Fibroblast of skin of scalp (primary cell): ENCODE measurements at regions not wholly inside any gene's neighbourhood (a gene's known extent, or its start where the extent isn't known, plus 50 kb on each side); places are given as distances from the start of the nearest gene placed in this dataset.

Source experiments
- DNase-seq: peaks from one replicate; pipeline ENCODE4 v3.0.0-alpha.2; 2013

DNA sequence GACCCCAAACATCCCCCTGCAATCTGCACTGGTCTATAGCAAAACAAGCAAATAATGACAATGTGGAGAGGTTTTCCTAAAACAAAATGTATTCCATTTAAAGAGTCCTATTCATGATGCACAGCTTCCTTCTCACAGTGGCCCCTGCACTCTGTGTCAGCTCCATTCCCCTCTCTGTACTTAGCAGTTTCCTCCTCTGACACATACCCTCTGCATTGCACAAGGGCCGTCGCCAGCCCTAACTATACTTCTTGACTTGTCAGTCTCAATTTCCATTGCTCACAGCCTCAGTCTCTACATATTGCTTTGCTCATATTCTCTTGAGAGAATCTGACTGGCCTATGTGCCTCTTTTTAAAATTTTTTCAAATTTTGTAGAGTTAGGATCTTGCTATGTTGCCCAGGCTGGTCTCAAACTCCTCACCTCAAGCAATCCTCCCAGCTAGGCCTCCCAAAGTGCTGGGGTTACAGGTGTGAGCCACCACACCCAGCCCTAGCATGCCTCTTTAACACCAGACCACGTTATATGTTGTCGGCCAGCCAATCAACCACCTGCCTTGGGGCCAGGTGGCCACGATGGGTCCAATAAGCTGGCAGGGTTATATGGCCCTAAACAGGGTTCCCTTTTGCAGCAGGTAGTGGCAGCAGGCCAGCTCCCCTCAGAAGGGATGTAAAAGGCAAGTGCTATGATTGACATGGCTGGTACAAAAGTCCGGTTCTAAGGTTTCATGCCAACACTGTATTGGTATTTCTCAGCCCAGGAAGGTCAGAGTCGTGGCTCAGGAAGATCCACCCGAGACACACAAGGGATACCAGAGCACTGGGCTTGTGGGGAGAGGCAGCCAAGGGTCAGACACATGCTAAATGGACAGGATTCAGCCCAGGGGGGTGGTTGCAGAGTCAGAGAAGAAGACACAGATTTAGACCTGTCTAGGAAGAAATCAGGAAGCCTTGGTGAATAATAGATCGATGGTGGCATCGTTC, 59.0 kb upstream of the SMAD3 start:
- DNase-seq = no peak

DNA sequence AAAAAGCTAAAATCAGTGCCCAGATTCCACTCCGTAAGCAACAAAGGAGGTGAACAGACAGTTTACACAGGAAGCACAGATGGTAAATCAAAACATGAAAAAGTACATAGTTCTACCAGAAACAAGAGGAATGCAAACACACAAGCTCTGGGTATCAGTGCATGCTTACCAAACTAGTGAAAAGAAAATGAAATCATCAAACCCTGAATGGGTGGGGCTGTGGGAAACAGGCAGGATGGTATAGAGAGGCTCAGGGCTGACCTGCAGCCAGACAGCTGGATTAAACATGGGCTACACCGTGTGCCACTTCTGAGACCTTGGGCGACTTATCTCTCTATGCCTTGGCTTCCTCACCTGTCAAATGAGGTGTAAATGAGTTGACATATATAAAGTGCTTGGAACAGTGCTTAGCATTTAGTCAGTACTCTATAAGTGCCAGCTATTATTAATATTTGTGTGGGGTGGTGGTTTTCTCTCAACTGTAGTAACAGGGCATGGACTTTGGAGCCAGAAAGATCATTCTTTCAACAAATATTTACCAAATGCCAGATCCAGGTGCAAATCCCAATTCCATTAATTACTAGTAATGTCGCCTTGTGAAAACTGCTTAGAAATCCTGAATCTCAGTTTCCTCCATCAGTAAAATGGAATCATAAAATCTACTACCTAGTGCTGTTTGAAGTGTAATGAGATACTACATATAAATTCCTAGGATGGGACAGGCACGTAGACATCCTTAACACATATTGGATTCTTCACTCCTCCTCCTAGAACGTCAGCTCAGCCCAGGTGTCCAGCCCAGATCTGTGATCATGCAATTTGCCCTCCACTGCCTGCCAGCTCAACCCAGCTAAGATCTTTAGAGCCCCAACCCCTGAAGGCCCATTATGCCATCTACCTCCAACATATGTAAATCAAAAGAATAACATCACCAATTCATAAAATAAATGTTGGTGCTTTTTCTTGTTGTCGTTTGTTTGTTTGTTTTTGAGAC, 55.5 kb upstream of the SMAD3 start:
- no peak for DNase-seq

DNA sequence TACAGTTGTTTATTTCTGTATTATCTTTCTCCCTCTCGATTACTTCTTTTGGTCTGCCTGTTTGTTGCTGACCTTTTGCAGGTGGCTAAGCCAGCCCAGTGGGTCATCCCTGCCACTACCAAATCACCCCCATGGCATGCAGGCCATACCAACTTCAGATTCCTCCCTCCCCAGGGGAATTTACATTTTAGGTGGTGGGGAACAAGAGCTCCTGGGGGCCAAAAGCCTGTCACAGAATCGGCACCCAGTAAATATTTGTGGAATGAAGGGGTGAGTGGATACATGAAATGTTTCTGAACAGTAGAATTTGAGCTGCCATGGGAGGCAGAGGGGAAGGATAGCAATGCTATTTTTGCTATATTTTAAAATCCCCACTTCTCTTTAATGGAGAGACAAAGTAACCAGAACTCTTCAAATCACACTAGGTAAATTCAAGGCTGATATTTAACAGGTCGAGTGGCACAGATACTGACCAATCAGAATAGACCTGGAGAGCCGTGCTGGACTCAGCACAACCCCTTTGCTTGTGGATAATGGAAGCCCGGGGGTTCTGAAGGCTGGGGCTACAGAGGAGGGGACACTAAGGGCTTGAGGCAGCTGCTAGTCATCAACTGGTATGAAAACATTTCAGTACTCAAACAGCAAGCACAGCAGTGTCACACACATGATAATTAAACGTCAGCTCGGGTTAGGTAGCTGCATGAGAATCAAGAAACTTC, 54.3 kb upstream of the SMAD3 start:
- DNase-seq = peak; percentile 58

- DNase-seq = no peak
These were observed 53.8 kb upstream of the SMAD3 start for GRCh38 chr15:67011617-67012005.

DNA sequence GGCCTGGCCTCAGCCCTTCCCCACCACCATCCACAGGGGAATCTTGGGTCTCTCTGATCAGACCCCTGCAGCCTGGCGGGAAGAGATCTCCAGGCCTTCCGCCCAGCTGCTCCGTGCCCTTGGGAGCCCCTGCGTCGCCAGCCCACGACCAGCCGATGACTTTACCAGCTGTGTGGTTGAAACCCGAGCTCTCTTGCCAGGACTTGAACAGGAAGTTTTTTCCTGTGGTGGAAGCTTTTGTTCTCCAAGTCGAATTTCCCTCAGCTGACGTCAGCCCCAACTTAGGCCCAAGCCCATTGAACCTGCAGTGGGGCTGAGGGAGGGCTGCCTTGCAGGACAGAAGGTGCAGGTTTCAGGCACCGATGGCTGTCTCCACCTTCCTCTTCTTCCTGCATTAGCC, 51.7 kb upstream of the SMAD3 start:
- peak; percentile 78 for DNase-seq
